ENCODE measurements at regions not wholly inside any gene's neighbourhood (a gene's known extent, or its start where the extent isn't known, plus 50 kb on each side); places are given as distances from the start of the nearest gene placed in this dataset.

GRCh38 chr1:199161319-199161680, 522.5 kb downstream of the PTPRC start:
- no peak for TF ChIP-seq ZSCAN5A (CRISPR knock-in tag; IDR thresholded peaks at IDR 0.05; ENCODE audit: borderline replicate concordance)
- no peak for TF ChIP-seq HES4 (CRISPR knock-in tag; IDR thresholded peaks at IDR 0.05; ENCODE audit: borderline replicate concordance)
- TF ChIP-seq REST (IDR thresholded peaks at IDR 0.05; ENCODE audit: borderline replicate concordance in 1 of 2, low read depth in 1 of 2, low read length in 2 of 2) = no peak
- no peak for TF ChIP-seq FOSL1 (CRISPR knock-in tag; IDR thresholded peaks at IDR 0.05; ENCODE audit: borderline replicate concordance)
- no peak for TF ChIP-seq RNF219 (CRISPR knock-in tag; IDR thresholded peaks at IDR 0.05)
- TF ChIP-seq ZFP82 (CRISPR knock-in tag; IDR thresholded peaks at IDR 0.05; ENCODE audit: borderline replicate concordance) = no peak
- no peak for TF ChIP-seq ZNF274 (CRISPR knock-in tag; IDR thresholded peaks at IDR 0.05)
- no peak for TF ChIP-seq ZNF740 (CRISPR knock-in tag; IDR thresholded peaks at IDR 0.05)
- TF ChIP-seq ZNF530 (CRISPR knock-in tag; IDR thresholded peaks at IDR 0.05; ENCODE audit: low read depth) = no peak
- no peak for TF ChIP-seq PRDM10 (CRISPR knock-in tag; IDR thresholded peaks at IDR 0.05; ENCODE audit: low read depth)
